ENCODE measurements at regions not wholly inside any gene's neighbourhood (a gene's known extent, or its start where the extent isn't known, plus 50 kb on each side); places are given as distances from the start of the nearest gene placed in this dataset.
"Not testable (repeated sequence)": the region's sequence is repeated elsewhere in the genome, so short reads cannot be mapped to it uniquely, and the experiment has no call there.

DNA sequence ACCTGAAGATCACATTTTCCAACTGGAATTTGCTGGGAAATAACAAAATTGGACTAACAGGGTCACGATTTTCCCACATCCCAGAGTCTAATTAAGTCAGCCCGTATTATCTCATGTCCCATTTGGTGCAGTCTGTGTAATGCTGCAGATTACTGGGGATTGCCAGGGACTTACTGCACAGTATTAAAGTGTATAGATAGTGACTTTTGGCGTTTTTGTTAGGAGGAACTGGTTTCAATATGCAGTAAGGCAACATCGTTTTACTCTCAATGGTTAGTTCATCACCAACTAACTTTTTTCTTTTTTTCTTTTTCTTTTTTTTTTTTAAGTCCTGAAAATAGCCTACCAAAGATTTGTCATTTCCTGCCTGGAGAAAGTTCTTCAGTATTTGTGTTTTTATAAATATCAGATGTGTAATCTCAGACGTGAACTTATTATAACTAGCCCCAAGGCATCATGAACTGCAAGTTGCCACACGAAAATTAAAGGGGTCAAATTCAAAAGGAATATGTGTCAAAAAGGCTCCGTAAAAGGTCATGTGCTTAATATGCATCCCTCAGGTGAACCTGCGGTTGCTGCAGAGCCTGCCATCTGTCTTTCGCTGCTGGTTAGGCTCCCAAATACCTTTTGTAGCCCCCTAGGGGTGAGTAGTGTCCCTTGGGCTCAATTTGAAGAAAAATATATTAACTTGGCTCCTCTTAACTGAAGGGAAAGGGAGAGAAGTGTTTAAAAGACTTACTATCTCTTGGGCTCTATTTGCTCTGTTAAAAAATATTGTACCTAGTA is 176.7 kb upstream of the ADAMTSL1 start:
- CTCF ChIA-PET = no interaction called here
- WGBS (ENCODE audit: insufficient coverage) = 72% methylated on average over 4 of the region's 9 CpGs
- Histone ChIP-seq H3K4me2 (replicated peaks; ENCODE audit: low read depth, low read length, poor library complexity, severe bottlenecking) (no peak overlapping the region), H4K20me1 (ENCODE audit: control insufficient read depth, insufficient read depth, low read length, poor library complexity, severe bottlenecking) (no peaks in the 10 kb centered on the region), H3K27me3 (replicated peaks in 1 of 4; ENCODE audit: control extremely low read depth in 1 of 4, control insufficient read depth in 3 of 4, insufficient read depth in 4 of 4, low read length in 3 of 4) (no peaks in the 10 kb centered on the region), H3K36me3 (replicated peaks in 1 of 2; ENCODE audit: control extremely low read depth in 1 of 2, control insufficient read depth in 1 of 2, extremely low read depth in 1 of 2, insufficient read depth in 2 of 2, low read length in 1 of 2) (no peaks in the 10 kb centered on the region), H3K9me3 (ENCODE audit: control extremely low read depth in 1 of 3, control insufficient read depth in 2 of 3, insufficient read depth in 1 of 3, low read length in 2 of 3) (no peaks in the 10 kb centered on the region), H3K79me2 (ENCODE audit: control insufficient read depth, insufficient read depth, low read length) (no peaks in the 10 kb centered on the region), H2AFZ (ENCODE audit: insufficient read depth, low read depth, low read length, poor library complexity, severe bottlenecking) (no peak overlapping the region), H3K27ac (ENCODE audit: low read length in 2 of 2) (no peak overlapping the region), H3K4me1 (ENCODE audit: control insufficient read depth in 2 of 2, insufficient read depth in 2 of 2, low read length in 2 of 2) (no peaks in the 10 kb centered on the region), H3K4me3 (ENCODE audit: control extremely low read depth in 1 of 5, extremely low read depth in 1 of 5, insufficient read depth in 1 of 5, low read depth in 2 of 5, low read length in 4 of 5) (no peak overlapping the region), H3K9ac (ENCODE audit: low read length) (no peak overlapping the region)
- POLR2A ChIA-PET = no interaction called here
- DNase-seq (no peak), ATAC-seq (ENCODE audit: low read depth) (no peak)
- H3K9me3 Mint-ChIP-seq (ENCODE audit: insufficient read depth) = no peaks in the 10 kb centered on the region
- H3K27me3 Mint-ChIP-seq = no peaks in the 10 kb centered on the region
- TF ChIP-seq EZH2 (IDR thresholded peaks at IDR 0.05; ENCODE audit: borderline replicate concordance, insufficient read depth, low read depth, low read length, poor library complexity, severe bottlenecking) = no peak
- H3K27ac Mint-ChIP-seq = no peak overlapping the region
- no peak overlapping the region for H3K4me3 Mint-ChIP-seq
- no peaks in the 10 kb centered on the region for H3K4me1 Mint-ChIP-seq
- intact Hi-C loops (cut with micrococcal nuclease) = no loop called here

GRCh38 chr9:18299449-18299848 is 174.5 kb upstream of the ADAMTSL1 start:
- Histone ChIP-seq H3K9me3 (ENCODE audit: control extremely low read depth in 1 of 3, control insufficient read depth in 2 of 3, insufficient read depth in 1 of 3, low read length in 2 of 3) (no peaks in the 10 kb centered on the region), H3K9ac (ENCODE audit: low read length) (no peak overlapping the region), H3K27me3 (replicated peaks in 1 of 4; ENCODE audit: control extremely low read depth in 1 of 4, control insufficient read depth in 3 of 4, insufficient read depth in 4 of 4, low read length in 3 of 4) (no peaks in the 10 kb centered on the region), H3K79me2 (ENCODE audit: control insufficient read depth, insufficient read depth, low read length) (no peaks in the 10 kb centered on the region), H3K27ac (ENCODE audit: low read length in 2 of 2) (no peak overlapping the region), H3K36me3 (replicated peaks in 1 of 2; ENCODE audit: control extremely low read depth in 1 of 2, control insufficient read depth in 1 of 2, extremely low read depth in 1 of 2, insufficient read depth in 2 of 2, low read length in 1 of 2) (no peaks in the 10 kb centered on the region), H2AFZ (ENCODE audit: insufficient read depth, low read depth, low read length, poor library complexity, severe bottlenecking) (no peak overlapping the region), H4K20me1 (ENCODE audit: control insufficient read depth, insufficient read depth, low read length, poor library complexity, severe bottlenecking) (no peaks in the 10 kb centered on the region), H3K4me1 (ENCODE audit: control insufficient read depth in 2 of 2, insufficient read depth in 2 of 2, low read length in 2 of 2) (no peaks in the 10 kb centered on the region), H3K4me2 (replicated peaks; ENCODE audit: low read depth, low read length, poor library complexity, severe bottlenecking) (no peak overlapping the region), H3K4me3 (ENCODE audit: control extremely low read depth in 1 of 5, extremely low read depth in 1 of 5, insufficient read depth in 1 of 5, low read depth in 2 of 5, low read length in 4 of 5) (no peak overlapping the region)
- ChIA-PET CTCF (no interaction called here), POLR2A (no interaction called here)
- ATAC-seq (ENCODE audit: low read depth) = no peak
- Mint-ChIP-seq H3K9me3 (ENCODE audit: insufficient read depth) (no peaks in the 10 kb centered on the region), H3K27ac (no peak overlapping the region), H3K27me3 (no peaks in the 10 kb centered on the region), H3K4me1 (no peaks in the 10 kb centered on the region), H3K4me3 (no peak overlapping the region)
- no peak for DNase-seq
- WGBS (ENCODE audit: insufficient coverage) = 96% methylated on average over 5 of the region's 5 CpGs
- TF ChIP-seq EZH2 (IDR thresholded peaks at IDR 0.05; ENCODE audit: borderline replicate concordance, insufficient read depth, low read depth, low read length, poor library complexity, severe bottlenecking) (no peak), CTCF (IDR thresholded peaks at IDR 0.05) (no peak)
- intact Hi-C loops (cut with micrococcal nuclease) = no loop called here

GRCh38 chr9:18305167-18305806 is 168.7 kb upstream of the ADAMTSL1 start:
- H3K9ac ChIP-seq (ENCODE audit: low read length); H3K4me1 Mint-ChIP-seq; H2AFZ ChIP-seq (ENCODE audit: insufficient read depth, low read depth, low read length, poor library complexity, severe bottlenecking); H3K4me1 ChIP-seq (ENCODE audit: control insufficient read depth in 2 of 2, insufficient read depth in 2 of 2, low read length in 2 of 2); H3K9me3 Mint-ChIP-seq (ENCODE audit: insufficient read depth); H3K9me3 ChIP-seq (ENCODE audit: control extremely low read depth in 1 of 3, control insufficient read depth in 2 of 3, insufficient read depth in 1 of 3, low read length in 2 of 3); H3K4me3 ChIP-seq (ENCODE audit: control extremely low read depth in 1 of 5, extremely low read depth in 1 of 5, insufficient read depth in 1 of 5, low read depth in 2 of 5, low read length in 4 of 5); H3K27ac Mint-ChIP-seq; intact Hi-C loops (cut with micrococcal nuclease); CTCF ChIA-PET; H3K4me3 Mint-ChIP-seq; POLR2A ChIA-PET; H3K27me3 Mint-ChIP-seq; H3K27me3 ChIP-seq (replicated peaks in 1 of 4; ENCODE audit: control extremely low read depth in 1 of 4, control insufficient read depth in 3 of 4, insufficient read depth in 4 of 4, low read length in 3 of 4); H3K4me2 ChIP-seq (replicated peaks; ENCODE audit: low read depth, low read length, poor library complexity, severe bottlenecking); H4K20me1 ChIP-seq (ENCODE audit: control insufficient read depth, insufficient read depth, low read length, poor library complexity, severe bottlenecking); H3K36me3 ChIP-seq (replicated peaks in 1 of 2; ENCODE audit: control extremely low read depth in 1 of 2, control insufficient read depth in 1 of 2, extremely low read depth in 1 of 2, insufficient read depth in 2 of 2, low read length in 1 of 2); DNase-seq; ATAC-seq (ENCODE audit: low read depth); H3K27ac ChIP-seq (ENCODE audit: low read length in 2 of 2); H3K79me2 ChIP-seq (ENCODE audit: control insufficient read depth, insufficient read depth, low read length): not testable (repeated sequence)
- WGBS (ENCODE audit: insufficient coverage) = 86% methylated on average over 9 of the region's 10 CpGs

Data from B cell (primary cell).